GM21717 (cell line): ENCODE measurements at regions not wholly inside any gene's neighbourhood (a gene's known extent, or its start where the extent isn't known, plus 50 kb on each side); places are given as distances from the start of the nearest gene placed in this dataset.

Source experiments
- ATAC-seq: cut with Tn5 transposase; IDR thresholded peaks from one replicate; pipeline ENCODE4 v1.9.1; 2021; ENCODE audit warnings: mild to moderate bottlenecking, moderate library complexity; ENCODE audit not compliant: unreplicated experiment

DNA sequence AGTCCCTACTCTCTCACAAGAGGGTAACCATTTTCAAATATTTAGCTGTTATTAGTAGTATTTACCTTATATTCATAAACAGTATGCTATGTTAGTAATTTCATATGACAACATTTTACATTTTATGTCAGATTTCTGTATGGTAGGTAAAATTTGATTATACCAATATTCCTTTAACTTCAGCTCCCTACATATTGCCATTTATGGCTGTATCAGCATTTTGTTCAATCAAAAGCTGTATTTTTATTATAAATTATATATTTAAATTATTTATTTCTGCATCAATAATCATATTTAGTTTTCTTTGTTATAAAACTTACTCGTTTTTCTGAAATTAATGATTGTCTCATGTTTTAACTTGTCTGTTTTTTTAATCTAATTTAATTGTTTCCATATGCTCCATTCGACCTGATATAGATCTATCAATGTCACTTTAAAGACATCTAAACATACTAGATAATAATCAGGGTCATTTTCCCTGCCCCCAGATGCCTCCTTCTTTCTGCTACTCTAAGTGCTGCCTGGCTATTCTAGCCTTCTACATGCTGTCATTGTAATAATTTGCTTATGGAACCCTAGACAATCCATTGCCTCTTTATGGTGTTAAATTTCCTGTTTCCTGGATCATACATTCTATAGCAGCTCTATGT, 1976.7 kb upstream of the ADGRL3 start:
- no peak for ATAC-seq

DNA sequence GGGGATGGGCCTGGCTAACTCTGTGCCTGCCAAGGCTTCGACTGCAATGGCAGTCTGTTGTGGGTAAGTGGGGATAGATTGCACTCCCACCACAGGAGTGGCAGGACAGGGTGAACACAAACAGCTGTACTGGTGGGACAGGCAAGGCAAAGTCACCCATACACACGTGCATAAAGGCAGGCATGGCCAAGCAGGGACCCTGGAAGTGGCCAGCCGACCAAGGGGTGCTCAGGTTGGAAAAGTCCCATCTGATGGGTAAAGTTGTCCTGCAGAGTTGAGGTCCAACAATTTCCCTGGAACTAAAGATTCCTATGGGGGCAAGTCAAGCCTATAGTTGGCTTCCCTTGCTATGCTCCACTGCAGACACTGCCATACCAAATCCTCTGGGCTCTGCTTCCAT, 1961.9 kb upstream of the ADGRL3 start:
- no peak for ATAC-seq

DNA sequence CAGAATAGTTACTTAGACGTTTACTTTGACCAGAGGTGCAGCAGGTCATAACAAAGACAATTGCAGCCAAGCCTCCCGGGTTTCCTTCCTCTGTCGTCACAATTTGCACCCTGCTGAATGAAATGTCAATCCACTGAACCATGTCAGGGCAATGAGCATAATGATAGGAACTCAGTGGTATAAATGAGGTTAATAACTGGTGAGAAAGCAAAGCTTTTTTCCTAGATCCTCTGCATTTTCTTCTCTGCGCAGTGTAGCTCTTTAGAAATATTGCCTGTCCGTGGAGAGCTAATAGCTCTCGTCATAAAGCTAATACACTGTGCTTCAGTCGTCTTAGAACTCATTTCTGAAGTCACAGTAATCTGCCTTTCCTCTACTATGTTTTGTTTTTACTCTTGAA, 1960.1 kb upstream of the ADGRL3 start:
- no peak for ATAC-seq

- no peak for ATAC-seq
Observed at GRCh38 chr4:59243038-59243437, 1957.1 kb upstream of the ADGRL3 start.

- ATAC-seq: no peak
Observed at GRCh38 chr4:59247032-59247431, 1953.1 kb upstream of the ADGRL3 start.

- no peak for ATAC-seq
Observed at GRCh38 chr4:59248313-59248712, 1951.8 kb upstream of the ADGRL3 start.

GRCh38 chr4:59249110-59249509, 1951.0 kb upstream of the ADGRL3 start:
- ATAC-seq: no peak

DNA sequence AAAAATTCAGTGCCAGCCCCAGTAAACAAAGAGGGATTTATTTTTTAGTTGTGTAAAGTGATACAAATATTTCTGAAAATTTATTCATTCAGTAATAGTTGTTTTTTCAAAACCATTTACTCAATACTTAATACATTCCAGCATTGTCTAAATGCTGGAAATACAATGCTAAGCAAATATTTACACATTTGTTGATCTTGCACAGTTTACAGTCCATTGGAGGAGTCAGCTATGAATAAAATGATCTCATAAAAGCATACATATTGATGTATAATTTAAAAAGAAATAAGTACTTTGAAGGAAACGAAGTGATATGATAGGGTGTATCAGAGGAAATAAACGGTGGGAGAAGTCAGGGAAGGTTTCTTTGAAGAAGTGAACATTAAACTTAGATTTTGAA, 1942.1 kb upstream of the ADGRL3 start:
- no peak for ATAC-seq

GRCh38 chr4:59307609-59308008, 1892.5 kb upstream of the ADGRL3 start:
- ATAC-seq: no peak

DNA sequence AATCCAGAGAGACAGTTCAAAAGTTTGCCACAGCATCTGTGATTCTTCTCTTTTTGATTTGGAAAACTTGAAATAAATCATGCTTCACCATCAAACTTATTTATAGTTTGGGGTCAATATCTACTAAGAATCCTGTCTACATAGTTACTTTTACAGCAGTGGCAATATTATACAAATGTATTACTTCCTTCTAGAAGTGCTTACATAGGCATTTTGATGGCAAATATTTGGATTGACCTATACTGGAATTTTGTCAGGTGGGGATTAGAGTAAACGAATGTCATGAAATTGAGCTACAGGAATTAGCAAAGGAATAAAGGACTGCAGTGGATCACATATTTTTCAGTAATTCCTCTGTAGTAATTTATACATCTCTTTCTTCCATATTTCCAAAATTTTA, 1885.5 kb upstream of the ADGRL3 start:
- ATAC-seq: no peak

- no peak for ATAC-seq
Observed at GRCh38 chr4:59339631-59340030, 1860.5 kb upstream of the ADGRL3 start.

DNA sequence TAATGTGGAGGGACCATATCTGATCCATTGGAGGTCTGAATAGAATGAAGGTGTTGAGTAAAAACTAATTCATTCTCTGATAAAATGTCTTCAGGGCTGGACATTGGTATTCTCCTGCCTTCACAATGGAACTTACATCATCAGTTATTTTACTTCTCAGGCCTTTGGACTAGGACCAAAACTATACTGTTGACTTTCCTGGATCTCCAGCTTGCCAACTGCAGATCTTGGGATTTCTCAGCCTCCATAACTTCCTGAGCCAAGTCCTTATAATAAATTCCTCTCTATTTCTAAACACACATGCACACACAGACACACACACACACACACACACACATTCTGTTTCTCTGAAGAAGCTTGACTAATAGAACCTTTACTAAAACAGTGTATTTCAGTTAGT, 1858.6 kb upstream of the ADGRL3 start:
- no peak for ATAC-seq

DNA sequence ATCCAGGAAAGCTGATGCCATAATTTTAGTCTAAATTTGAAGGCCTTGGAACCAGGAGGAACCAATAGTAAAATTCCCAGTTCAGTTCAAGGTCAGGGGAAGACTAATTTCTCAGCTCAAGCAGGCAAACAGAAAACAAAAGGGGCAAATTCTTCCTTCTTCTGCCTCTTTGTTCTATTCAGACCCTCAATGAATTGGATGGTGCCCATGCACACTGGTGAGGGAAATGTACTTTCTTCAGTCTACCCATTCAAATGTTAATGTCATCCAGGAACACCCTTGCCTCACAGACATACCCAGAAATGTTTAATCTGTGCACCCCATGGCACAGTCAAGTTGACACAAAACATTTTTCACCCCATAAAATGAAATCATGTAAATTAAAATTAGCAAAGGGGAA, 1851.2 kb upstream of the ADGRL3 start:
- no peak for ATAC-seq

GRCh38 chr4:59369229-59369628, 1830.9 kb upstream of the ADGRL3 start:
- no peak for ATAC-seq

DNA sequence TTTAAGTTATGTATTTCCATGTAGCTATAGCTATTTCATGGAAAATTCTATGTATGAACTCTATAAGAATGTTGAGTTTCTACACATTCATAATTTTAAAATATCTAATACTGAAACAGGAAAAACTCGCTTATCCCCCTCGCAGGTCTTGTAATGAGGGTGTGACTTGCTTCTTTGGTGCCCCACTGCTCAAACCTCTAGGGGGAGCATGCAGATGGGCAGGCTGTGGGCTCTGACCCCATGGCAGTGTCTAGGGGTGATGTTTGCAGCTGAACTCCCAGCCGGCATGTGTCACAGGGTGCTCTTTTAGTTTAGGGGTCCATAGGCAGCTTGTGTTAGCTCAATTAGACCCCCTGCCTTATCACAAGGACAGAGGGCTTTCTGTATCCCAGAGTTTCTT, 1825.7 kb upstream of the ADGRL3 start:
- no peak for ATAC-seq

DNA sequence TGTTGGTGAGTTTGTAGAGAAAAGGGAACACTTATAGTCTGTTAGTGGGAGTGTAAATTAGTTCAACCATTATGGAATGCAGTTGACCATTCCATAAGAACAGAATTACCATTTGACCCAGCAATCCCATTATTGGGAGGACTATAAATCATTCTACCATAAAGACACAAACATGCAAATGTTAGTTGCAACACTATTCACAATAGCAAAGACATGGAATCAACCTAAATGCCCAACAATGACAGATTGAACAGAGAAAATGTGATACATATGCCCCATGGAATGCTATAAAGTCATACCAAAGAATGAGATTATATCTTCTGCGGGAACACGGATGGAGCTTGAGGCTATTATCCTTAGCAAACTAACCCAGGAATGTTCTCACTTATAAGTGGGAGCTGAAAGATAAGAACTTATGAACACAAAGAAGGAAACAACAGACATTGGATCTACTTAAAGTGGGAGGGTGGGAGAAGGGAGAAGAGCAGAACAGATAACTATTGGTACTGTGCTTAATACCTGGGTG, 1819.2 kb upstream of the ADGRL3 start:
- no peak for ATAC-seq

- ATAC-seq: no peak
Observed at GRCh38 chr4:59381591-59381990, 1818.5 kb upstream of the ADGRL3 start.

- no peak for ATAC-seq
Observed at GRCh38 chr4:59387759-59388758, 1812.1 kb upstream of the ADGRL3 start.

DNA sequence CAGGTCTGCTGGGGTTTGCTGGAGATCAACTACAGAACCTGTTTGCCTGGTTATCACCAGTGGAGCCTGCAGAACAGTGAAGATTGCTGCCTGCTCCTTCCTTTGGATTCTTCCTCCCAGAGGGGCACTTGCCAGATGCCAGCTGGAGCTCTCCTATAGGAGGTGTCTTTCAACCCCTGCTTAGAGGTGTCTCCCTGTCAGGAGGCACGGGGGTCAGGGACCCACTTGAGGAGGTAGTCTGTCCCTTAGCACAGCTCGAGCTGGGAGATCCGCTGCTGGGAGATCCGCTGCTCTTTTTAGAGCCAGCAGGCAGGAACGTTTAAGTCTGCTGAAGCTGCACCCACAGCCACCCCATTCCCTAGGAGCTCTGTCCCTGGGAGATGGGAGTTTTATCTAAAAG, 1806.3 kb upstream of the ADGRL3 start:
- no peak for ATAC-seq

DNA sequence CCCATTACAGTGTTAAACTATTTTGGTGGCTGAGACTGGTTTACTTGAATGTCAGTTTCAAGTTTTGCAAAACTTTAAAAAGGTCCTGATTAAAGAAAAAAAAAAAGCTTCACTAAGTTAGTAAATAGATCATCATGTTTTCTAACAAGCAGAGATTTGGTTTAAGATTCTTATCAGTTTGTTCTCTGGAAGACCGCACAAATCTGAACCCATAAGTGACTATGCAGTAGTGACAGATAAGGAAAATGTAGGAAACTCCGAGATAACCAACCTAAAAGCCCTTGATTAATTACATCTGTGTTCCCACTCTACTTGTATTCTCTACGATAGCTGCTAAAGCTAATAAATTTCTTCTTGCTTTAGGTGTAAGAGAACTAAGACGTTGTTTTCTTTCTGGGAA, 1799.8 kb upstream of the ADGRL3 start:
- no peak for ATAC-seq

GRCh38 chr4:59409647-59410046, 1790.5 kb upstream of the ADGRL3 start:
- ATAC-seq: no peak

GRCh38 chr4:59412739-59413138, 1787.4 kb upstream of the ADGRL3 start:
- no peak for ATAC-seq
